Glutamatergic neuron (in vitro differentiated cells): ENCODE measurements at regions not wholly inside any gene's neighbourhood (a gene's known extent, or its start where the extent isn't known, plus 50 kb on each side); places are given as distances from the start of the nearest gene placed in this dataset.
A peak's percentile ranks its signal among the peaks of the same experiment; 100 is the strongest.

Experiments
- DNase-seq: peaks from one replicate; pipeline ENCODE4 v3.0.0; 2022
- H3K27ac Mint-ChIP-seq: one replicate; pipeline ENCODE4 v1.8.0; 2020; ENCODE audit warnings: mild to moderate bottlenecking, mixed read lengths, inconsistent platforms; ENCODE audit not compliant: unreplicated experiment
- H3K27me3 Mint-ChIP-seq: one replicate; pipeline ENCODE4 v1.8.0; 2020; ENCODE audit warnings: mild to moderate bottlenecking, moderate library complexity, mixed read lengths, inconsistent platforms; ENCODE audit not compliant: unreplicated experiment
- H3K36me3 Mint-ChIP-seq: one replicate; pipeline ENCODE4 v1.8.0; 2020; ENCODE audit warnings: mild to moderate bottlenecking, mixed read lengths, inconsistent platforms; ENCODE audit not compliant: unreplicated experiment
- H3K4me1 Mint-ChIP-seq: one replicate; pipeline ENCODE4 v1.8.0; 2020; ENCODE audit warnings: mild to moderate bottlenecking, low read depth, mixed read lengths, inconsistent platforms; ENCODE audit not compliant: unreplicated experiment
- H3K4me3 Mint-ChIP-seq: one replicate; pipeline ENCODE4 v1.8.0; 2020; ENCODE audit warnings: mild to moderate bottlenecking, mixed read lengths, inconsistent platforms; ENCODE audit not compliant: unreplicated experiment
- H3K9me3 Mint-ChIP-seq: one replicate; pipeline ENCODE4 v1.8.0; 2020; ENCODE audit warnings: mild to moderate bottlenecking, moderate library complexity, mixed read lengths, inconsistent platforms; ENCODE audit not compliant: unreplicated experiment
- TF ChIP-seq, protein P1 (sequence below): fragments of 200-600 bp; sonication (generic); IDR thresholded peaks from one replicate; pipeline ENCODE4 v1.5.0; 2021; ENCODE audit not compliant: partially characterized antibody, unreplicated experiment

DNA sequence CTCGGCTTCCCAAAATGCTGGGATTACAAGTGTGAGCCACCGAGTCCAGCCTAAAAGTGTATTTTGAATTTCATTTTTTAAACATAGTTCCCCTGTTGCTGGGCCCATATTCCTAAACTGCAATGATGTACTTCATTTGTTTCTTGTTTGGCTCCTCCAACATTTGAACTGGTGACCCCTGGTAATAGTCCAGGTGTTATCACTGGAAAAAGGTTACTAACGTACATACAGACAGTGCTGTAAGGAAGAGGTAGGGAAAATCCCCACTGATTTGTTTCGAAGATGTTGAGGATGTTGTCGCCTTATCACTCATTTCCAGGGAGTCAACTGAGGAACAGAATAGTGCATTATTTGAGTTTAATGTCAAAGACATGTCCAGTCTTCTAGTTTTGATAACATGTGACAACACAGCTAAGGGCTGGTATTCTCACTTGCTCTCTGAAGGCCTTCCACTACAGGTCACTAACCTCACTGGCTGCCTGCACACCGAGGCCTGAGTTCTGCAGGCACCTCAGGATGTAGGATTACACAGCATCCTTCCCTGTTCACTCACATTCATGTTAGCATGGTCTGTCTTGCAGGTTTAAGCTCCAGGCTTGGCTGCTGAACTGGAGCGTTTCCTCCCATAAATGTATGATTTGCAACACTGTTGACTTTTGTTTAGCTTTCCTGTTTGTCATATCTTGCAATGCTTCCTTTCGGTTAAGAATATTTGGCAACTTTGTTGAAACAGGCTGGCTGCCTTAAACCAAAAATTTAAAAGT is 362.8 kb downstream of the INHBA start:
- no peak overlapping the region for H3K27ac Mint-ChIP-seq
- no peaks in the 10 kb centered on the region for H3K27me3 Mint-ChIP-seq
- no peaks in the 10 kb centered on the region for H3K36me3 Mint-ChIP-seq
- no peak overlapping the region for H3K4me3 Mint-ChIP-seq
- TF ChIP-seq, protein P1, sequence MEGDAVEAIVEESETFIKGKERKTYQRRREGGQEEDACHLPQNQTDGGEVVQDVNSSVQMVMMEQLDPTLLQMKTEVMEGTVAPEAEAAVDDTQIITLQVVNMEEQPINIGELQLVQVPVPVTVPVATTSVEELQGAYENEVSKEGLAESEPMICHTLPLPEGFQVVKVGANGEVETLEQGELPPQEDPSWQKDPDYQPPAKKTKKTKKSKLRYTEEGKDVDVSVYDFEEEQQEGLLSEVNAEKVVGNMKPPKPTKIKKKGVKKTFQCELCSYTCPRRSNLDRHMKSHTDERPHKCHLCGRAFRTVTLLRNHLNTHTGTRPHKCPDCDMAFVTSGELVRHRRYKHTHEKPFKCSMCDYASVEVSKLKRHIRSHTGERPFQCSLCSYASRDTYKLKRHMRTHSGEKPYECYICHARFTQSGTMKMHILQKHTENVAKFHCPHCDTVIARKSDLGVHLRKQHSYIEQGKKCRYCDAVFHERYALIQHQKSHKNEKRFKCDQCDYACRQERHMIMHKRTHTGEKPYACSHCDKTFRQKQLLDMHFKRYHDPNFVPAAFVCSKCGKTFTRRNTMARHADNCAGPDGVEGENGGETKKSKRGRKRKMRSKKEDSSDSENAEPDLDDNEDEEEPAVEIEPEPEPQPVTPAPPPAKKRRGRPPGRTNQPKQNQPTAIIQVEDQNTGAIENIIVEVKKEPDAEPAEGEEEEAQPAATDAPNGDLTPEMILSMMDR: no peak
- H3K9me3 Mint-ChIP-seq: no peaks in the 10 kb centered on the region
- no peaks in the 10 kb centered on the region for H3K4me1 Mint-ChIP-seq
- no peak for DNase-seq

DNA sequence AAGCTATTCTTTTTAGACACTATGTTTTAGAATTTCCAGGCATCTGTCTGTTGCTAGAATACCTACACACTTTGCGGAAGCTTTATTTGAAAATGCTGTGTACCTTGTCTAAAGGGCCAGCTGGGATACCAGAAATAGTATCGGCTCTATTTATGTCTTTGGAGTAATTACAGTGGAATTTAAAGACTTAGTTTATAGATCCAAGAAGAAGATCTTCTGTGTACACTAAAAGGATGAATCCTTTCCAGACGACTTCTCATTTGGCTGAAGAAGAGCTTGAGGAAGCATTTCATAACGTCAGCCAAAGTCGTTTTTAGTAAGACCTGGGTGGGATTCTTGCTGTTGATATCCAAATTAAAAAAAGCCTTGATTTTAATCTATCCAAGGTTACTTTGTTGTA is 365.9 kb downstream of the INHBA start:
- Mint-ChIP-seq H3K4me1 (peaks cover 8% of the 10 kb centered on the region), H3K36me3 (no peaks in the 10 kb centered on the region), H3K9me3 (peaks cover 2% of the 10 kb centered on the region), H3K27ac (no peak overlapping the region), H3K27me3 (no peaks in the 10 kb centered on the region), H3K4me3 (no peak overlapping the region)
- TF ChIP-seq, protein P1: no peak
- DNase-seq: no peak

DNA sequence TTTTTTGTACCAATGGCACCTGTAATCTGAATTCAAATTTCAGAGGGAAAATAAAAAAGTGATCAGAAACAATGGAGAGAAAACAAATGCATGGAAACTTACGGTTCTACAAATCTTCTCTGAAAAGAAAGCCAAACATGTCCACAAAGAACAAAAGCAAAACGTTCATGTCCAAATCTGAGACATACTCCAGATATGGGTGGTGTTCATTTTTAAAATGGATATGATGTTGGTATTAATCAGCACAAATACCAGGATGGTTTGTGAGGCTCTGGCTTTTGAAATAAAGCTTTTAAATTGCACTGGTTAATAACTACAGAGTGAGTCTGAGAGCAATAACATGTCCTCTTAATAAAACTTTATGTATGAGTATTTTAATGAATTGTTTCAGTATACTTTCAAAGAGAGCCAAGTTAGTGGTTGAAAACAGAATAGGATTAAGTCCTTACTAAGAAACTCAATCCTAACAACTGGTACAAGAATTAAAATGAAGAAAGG is 366.4 kb downstream of the INHBA start:
- H3K27me3 Mint-ChIP-seq: no peaks in the 10 kb centered on the region
- DNase-seq: no peak
- H3K9me3 Mint-ChIP-seq: peaks cover 2% of the 10 kb centered on the region
- no peaks in the 10 kb centered on the region for H3K36me3 Mint-ChIP-seq
- peaks cover 8% of the 10 kb centered on the region for H3K4me1 Mint-ChIP-seq
- TF ChIP-seq, protein P1: no peak
- H3K4me3 Mint-ChIP-seq: no peak overlapping the region
- no peak overlapping the region for H3K27ac Mint-ChIP-seq

DNA sequence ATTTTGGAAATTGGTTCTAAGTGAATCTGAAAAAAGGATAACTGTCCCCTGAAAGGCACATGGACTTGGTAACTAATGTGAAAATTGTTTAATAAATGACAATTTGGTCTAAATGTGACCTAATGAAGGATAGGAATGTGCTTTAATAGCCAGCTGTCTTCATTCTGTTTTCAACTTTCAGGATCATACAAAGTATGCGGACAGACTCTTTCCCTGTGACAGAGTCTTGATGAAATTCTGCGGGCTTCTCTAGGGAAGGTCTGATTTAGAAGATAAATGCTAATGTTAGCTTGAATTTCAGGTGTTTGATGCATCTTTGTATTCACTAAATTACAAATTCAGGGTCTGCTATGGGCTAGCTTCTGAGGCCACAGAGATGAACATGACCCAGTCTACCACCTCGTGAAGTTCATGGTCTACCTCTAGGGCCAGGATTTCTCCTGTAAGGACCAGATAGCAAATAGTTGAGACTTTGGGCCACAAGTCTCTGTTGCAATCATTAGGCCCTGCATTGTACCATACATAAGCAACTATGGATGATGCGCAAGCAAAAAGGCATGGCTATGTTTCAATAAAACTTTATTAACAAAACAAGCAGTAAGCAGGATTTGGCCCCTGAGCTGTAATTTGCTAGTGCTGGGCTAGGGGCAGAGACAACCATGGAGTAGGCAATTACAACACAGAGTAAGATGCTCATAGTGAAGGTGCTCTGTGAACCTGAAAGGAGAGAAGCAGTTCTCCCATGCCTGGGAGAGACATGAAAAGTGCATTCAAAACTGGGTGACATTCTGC is 368.6 kb downstream of the INHBA start:
- Mint-ChIP-seq H3K9me3 (peaks cover 2% of the 10 kb centered on the region), H3K4me3 (no peak overlapping the region), H3K27me3 (no peaks in the 10 kb centered on the region), H3K4me1 (peaks cover 8% of the 10 kb centered on the region), H3K36me3 (no peaks in the 10 kb centered on the region), H3K27ac (no peak overlapping the region)
- DNase-seq: no peak
- TF ChIP-seq, protein P1: no peak

DNA sequence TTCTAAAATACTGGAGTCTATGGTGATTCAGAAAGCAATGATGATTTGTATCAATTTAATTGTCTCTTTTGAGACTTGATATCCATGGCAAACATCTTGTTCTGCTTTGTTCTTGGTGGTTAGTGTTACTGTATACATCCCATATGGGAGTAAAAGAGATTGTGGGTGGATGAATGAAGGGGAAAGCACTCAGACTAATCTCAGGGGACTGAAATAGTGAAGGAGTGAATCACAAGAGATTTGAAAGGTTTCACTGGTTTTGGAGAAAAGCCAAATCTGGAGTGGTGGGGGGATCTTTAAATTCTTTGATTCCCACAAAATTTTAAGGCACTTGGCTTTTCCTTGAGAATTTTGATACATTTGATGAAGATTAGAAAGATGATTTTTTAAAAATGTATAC is 369.4 kb downstream of the INHBA start:
- Mint-ChIP-seq H3K27me3 (no peaks in the 10 kb centered on the region), H3K27ac (peak overlapping the region; percentile 43), H3K36me3 (no peaks in the 10 kb centered on the region), H3K4me3 (no peak overlapping the region), H3K4me1 (peaks cover 8% of the 10 kb centered on the region), H3K9me3 (peaks cover 2% of the 10 kb centered on the region)
- no peak for DNase-seq
- TF ChIP-seq, protein P1: no peak
